NCI-H2227 (cell line): ENCODE measurements at regions not wholly inside any gene's neighbourhood (a gene's known extent, or its start where the extent isn't known, plus 50 kb on each side); places are given as distances from the start of the nearest gene placed in this dataset.

ENCODE experiments used
- DNase-seq: peaks from one replicate; lab custom pipeline; 2025; ENCODE audit not compliant: unreplicated experiment; lab: John Stamatoyannopoulos, UW

GRCh38 chr3:159907828-159908227, 80.8 kb upstream of the IL12A start:
- DNase-seq, result no peak

- no peak for DNase-seq
Measured at GRCh38 chr3:159910991-159911663, 77.5 kb upstream of the IL12A start.

DNA sequence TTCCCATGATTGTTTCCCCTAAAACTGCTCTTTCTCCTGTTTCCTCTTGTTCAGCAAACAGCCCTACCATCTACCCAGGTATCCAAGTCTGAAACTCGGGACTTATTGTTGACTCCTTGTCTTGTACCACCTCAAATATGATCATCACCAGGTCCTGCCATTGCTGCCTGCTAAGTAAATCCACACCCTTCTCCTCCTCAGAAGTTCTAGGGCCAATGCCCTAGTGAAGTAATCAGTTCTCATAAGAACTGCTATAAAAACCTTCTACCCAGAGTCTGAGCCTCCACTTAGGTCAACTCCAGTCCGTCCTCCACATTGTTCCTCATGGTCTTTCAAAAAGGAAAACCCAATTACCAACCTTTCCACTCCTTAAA, 77.0 kb upstream of the IL12A start:
- DNase-seq, result no peak

- no peak for DNase-seq
Measured at GRCh38 chr3:159913712-159914414, 74.8 kb upstream of the IL12A start.

DNA sequence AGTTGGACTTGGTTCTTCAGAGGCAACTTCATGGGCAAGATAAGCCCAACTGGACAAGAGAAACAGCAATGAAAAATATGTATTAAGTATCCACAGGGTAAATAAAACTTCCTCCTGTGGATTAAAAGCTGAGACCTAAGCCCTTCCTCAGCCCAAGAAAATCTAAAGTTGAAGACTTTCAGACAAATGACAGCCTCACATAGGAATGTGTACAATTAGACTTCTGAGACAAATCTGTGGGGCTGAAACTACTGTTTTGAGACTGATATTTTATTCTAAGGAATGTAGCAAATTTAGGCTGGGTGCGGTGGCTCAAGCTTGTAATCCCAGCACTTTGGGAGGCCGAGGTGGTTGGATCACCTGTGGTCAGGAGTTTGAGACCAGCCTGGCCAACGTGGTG, 74.2 kb upstream of the IL12A start:
- DNase-seq, result no peak

DNA sequence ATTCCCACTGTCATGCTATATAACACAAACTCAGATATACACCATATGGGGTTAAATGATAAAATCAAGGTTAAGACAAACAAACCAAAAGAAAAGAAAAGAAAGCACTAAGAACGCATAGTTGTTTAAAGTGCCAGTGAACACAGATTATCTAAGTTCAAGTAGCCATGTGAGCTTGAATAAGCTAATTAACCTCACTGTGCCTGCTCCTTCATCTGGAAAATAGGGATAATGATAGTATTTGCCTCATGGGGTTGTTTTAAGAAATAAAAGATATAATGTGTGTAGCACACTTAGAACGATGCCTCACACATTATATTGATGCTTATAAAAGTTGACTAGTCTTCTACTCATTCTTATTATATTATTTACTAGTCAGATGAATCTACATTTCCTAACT, 72.6 kb upstream of the IL12A start:
- DNase-seq, result peak; percentile 0

DNA sequence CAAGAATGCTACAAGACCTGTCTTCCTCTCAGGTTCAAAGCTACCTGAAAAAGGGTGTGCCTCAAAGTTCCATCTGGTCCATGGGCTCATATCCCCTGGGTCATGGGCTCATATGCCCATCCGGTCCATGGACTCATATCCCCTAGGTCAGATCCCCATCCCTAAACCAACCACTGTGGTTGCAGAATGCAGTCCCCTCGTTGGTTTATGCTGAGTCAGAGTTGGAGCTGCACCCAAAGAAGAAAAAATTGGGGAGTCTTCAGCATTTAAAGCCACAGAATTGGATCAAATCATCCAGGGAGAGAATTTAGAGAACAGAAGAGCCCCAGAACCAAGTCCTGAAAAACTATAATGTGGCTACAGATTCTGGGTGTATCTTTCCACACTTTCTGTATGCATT, 71.5 kb upstream of the IL12A start:
- DNase-seq, result no peak

GRCh38 chr3:159919873-159920272, 68.8 kb upstream of the IL12A start:
- no peak for DNase-seq

- no peak for DNase-seq
Measured at GRCh38 chr3:159922193-159922840, 66.3 kb upstream of the IL12A start.

GRCh38 chr3:159922861-159923312, 65.7 kb upstream of the IL12A start:
- no peak for DNase-seq

- DNase-seq, result no peak
Measured at GRCh38 chr3:159923336-159923735, 65.3 kb upstream of the IL12A start.

- no peak for DNase-seq
Measured at GRCh38 chr3:159923956-159924355, 64.7 kb upstream of the IL12A start.

DNA sequence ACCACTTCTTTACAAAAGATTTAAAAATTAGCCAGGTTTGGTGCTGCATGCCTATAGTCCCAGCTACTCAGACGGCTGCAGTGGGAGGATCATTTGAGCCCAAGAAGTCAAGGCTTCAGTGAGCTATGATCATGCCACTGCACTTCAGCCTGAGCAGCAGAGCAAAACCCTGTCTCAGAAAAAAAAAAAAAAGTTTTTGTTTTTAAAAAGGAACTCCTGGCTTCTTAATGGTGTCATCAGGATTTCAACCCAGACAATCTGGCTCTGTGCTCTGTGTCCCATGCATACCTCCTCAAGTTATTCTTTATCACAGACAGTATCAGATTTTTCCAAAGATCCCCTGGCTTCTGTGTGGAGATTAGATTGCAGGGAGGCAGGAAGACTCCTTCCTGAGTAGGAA, 64.2 kb upstream of the IL12A start:
- no peak for DNase-seq

DNA sequence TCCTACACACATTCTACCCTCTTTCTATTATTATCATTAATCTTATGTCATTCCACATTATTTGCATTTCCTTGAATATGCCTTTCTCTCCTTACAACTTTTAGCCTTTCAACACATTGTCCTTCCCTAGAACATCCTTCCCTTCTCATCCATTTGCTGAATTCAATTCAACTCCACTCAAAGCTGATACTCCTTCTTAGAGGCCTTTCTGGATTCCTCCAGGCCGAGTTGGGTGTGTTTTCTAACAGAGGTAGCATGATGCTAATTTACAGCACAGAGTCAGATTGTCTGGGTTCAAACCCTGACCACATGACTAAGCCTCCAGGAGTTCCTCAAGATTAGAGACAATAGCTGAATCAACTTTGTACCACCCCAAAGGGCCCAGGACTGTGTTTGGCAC, 63.4 kb upstream of the IL12A start:
- no peak for DNase-seq

DNA sequence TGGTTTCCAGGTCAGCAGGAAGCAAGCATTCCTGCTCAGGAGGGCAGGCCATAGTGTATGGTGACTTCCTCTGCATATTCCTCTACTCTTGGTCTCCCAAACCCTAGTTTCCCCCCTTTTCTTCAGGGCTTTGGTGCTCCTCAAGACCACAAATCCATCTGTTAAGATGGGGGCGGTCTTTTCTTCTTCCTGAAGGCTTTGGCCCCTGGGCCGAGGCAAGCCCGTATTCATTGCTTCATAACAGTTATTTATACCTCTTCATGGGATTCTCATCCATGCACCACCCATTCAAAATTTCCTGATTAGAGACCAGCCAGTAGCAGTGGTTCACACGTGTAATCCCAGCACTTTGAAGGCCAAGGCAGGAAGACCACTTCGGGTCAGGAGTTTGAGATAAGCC, 62.1 kb upstream of the IL12A start:
- DNase-seq, result no peak

DNA sequence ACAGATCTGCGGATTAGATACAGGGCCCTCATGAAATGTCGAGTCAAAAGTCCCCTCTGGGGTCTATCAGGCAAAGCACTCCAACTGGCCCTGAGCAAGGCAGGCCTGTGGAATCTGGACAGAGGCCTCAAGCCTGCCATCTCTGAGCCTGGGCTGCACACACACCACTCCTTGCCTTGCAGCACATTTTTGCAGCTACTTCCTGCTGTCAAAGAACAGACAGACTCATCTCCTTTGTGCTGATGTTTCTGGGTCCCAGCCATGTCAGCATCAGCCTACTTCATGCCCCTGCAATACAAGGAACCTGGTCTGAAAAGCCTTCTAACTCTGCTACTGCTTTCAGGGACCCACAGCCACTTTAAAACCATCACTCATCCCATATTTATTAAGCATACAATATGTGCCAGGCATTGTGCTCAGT, 60.6 kb upstream of the IL12A start:
- no peak for DNase-seq

DNA sequence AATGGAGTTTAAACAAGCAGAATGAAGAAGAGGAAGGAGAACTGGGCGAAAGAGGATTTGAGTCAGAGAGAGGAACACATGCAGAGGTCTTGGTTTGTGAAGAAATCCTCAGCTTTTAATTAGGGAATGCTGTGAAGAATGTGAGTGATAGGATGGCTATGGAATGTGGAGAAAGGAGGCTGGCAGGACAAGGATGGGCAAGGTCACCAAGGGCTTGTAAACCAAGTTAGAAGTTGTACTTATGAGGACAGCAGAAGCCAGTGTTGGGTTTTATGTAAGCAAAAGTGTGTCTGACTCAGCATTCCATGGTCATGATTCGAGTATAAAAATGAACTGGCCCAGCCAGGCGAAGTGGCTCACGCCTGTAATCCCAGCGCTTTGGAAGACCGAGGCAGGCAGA, 60.0 kb upstream of the IL12A start:
- DNase-seq, result no peak

GRCh38 chr3:159929171-159930141, 59.2 kb upstream of the IL12A start:
- no peak for DNase-seq

- DNase-seq, result no peak
Measured at GRCh38 chr3:159934216-159934615, 54.4 kb upstream of the IL12A start.

- no peak for DNase-seq
Measured at GRCh38 chr3:159936541-159936940, 52.1 kb upstream of the IL12A start.

DNA sequence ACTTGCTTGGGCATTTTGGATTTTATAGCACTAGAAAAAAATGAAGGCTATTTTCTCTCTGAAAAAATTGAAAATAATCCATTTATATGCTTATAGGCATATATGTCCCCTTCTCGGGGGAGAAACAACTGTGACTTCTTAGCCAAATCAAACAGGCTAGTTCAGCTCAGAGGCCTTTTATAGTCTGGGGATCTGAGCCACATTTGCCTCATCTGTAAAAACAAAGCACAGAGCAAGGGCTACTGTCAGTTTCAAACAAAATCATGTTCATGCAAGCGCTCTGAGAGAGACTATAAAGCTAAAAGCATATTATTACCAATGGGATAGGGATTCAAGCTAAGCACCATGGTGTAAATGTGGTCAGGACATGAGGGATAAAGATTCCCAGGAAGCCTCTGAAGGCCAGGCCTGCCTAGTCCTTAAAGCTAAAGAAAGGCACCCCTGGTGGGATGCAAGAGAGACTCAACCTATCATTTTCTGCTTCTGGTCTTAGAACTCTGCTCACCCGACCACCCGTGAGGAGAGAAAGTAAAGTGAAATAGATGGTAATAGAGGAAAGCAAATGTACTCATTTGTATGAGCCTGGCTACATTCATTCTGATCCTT, 51.0 kb upstream of the IL12A start:
- peak; percentile 22 for DNase-seq
